CD4-positive, alpha-beta T cell (primary cell): ENCODE measurements at regions not wholly inside any gene's neighbourhood (a gene's known extent, or its start where the extent isn't known, plus 50 kb on each side); places are given as distances from the start of the nearest gene placed in this dataset. TPM values are rescaled to one million over a fixed set of nuclear protein-coding genes. Genes with fewer than 3 reads are reported as not detected.

Experiments
- ATAC-seq: fragments of 200-7000 bp; cut with Tn5 transposase; one replicate; pipeline ENCODE4 v1.10.0; 2022; ENCODE audit warnings: mild to moderate bottlenecking; ENCODE audit not compliant: poor library complexity
- CTCF ChIA-PET: fragments of 350-600 bp; sonication (Branson Sonifier 250); formaldehyde crosslinking; loops from one replicate; lab custom pipeline; 2021; ENCODE audit warnings: antibody characterized with exemption, inconsistent platforms; lab: Charles Lee
- POLR2A ChIA-PET: fragments of 350-600 bp; sonication (Branson Sonifier 250); formaldehyde crosslinking; loops from one replicate; lab custom pipeline; 2021; ENCODE audit warnings: antibody characterized with exemption, inconsistent platforms; lab: Charles Lee
- DNase-seq, 14 experiments: peaks; one replicate each; pipeline ENCODE4 v3.0.0-alpha.2; 2013 to 2020; ENCODE audit warnings: mixed read lengths in 2 of 14
- H3K27ac ChIP-seq, 2 donors: one replicate each; pipeline versions ENCODE4 v1.5.1 to v1.7.0; 2013; ENCODE audit warnings: low read length in 2 of 2, low read depth in 1 of 2, mild to moderate bottlenecking in 1 of 2
- H3K27me3 ChIP-seq, 2 experiments: 1 replicate in 1 of 2; 2 replicates in 1 of 2; pipeline versions ENCODE4 v1.6.1 to v1.7.0; 2013; ENCODE audit warnings: low read length in 2 of 2, control low read depth in 1 of 2, mild to moderate bottlenecking in 1 of 2, moderate library complexity in 1 of 2; ENCODE audit not compliant: insufficient read depth in 2 of 2, control insufficient read depth in 1 of 2
- H3K36me3 ChIP-seq: one replicate; pipeline ENCODE4 v1.6.1; 2013; ENCODE audit warnings: low read length, control low read depth; ENCODE audit not compliant: insufficient read depth
- H3K4me1 ChIP-seq: one replicate; pipeline ENCODE4 v1.6.1; 2013; ENCODE audit warnings: low read length, control low read depth; ENCODE audit not compliant: insufficient read depth
- H3K4me3 ChIP-seq: one replicate; pipeline ENCODE4 v1.5.1; 2013; ENCODE audit warnings: mild to moderate bottlenecking, low read length, moderate library complexity
- H3K9me3 ChIP-seq, 2 experiments: 1 replicate in 1 of 2; 2 replicates in 1 of 2; pipeline versions ENCODE4 v1.6.1 to v1.7.0; 2013; ENCODE audit warnings: low read length in 2 of 2, mild to moderate bottlenecking in 2 of 2, control low read depth in 1 of 2, moderate library complexity in 1 of 2; ENCODE audit not compliant: control insufficient read depth in 1 of 2, insufficient read depth in 1 of 2
- H3K27ac Mint-ChIP-seq: one replicate; pipeline ENCODE4 v1.8.0; 2020; ENCODE audit warnings: mixed read lengths
- H3K27me3 Mint-ChIP-seq: one replicate; pipeline ENCODE4 v1.8.0; 2021; ENCODE audit warnings: mixed read lengths
- H3K36me3 Mint-ChIP-seq: one replicate; pipeline ENCODE4 v1.8.0; 2021; ENCODE audit warnings: low read depth, mixed read lengths
- H3K4me1 Mint-ChIP-seq: one replicate; pipeline ENCODE4 v1.8.0; 2021; ENCODE audit warnings: low read depth, mixed read lengths
- H3K4me3 Mint-ChIP-seq: one replicate; pipeline ENCODE4 v1.8.0; 2020; ENCODE audit warnings: mild to moderate bottlenecking, mixed read lengths
- H3K9me3 Mint-ChIP-seq: one replicate; pipeline ENCODE4 v1.8.0; 2020; ENCODE audit warnings: mixed read lengths
- intact Hi-C, 2 experiments: fragments of 100-400 bp; cut with DNase I in 1 of 2; cut with micrococcal nuclease in 1 of 2; formaldehyde crosslinking; loops; one replicate each; pipeline versions ENCODE4 v1.15.1 to v1.9.0; 2023 to 2025; cut with DNase I, micrococcal nuclease
- microRNA-seq: library from miRNA; unstranded; fragments of <30 nt; microRNA quantifications from one replicate; pipeline ENCODE4 v1.2.0, GENCODE V29; 2021; ENCODE audit warnings: borderline microRNAs expressed, borderline replicate concordance
- TF ChIP-seq, protein P1 (sequence below): fragments of 200-600 bp; IDR thresholded peaks from one replicate; pipeline ENCODE4 v1.8.0; 2022; ENCODE audit warnings: antibody characterized with exemption, mild to moderate bottlenecking

DNA sequence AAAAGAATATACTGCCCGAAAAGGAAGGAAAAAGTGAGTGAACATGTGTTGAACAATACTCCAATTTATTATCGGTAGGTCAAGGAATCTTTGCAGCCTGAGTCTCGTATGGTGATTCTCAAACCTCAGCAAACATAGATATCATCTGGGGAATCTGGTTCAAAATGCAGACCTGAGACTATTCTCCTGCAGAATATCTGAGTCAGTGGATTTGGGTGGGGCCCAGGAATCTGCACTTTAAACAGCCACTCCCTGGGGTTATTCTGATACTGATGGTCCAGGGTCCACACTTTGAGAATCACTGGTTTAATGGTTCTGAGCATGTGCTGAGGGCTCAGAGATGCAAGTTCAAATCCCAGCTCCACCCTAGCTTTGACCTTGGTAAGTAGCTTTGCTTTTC is 53.6 kb upstream of the GRK3 start:
- H3K36me3 Mint-ChIP-seq, result peaks cover 5% of the 10 kb centered on the region
- ChIA-PET POLR2A (no interaction called here), CTCF (no interaction called here)
- H3K27me3 ChIP-seq, result no peaks in the 10 kb centered on the region
- H3K36me3 ChIP-seq, result no peaks in the 10 kb centered on the region
- no peaks in the 10 kb centered on the region for H3K4me1 Mint-ChIP-seq
- no peaks in the 10 kb centered on the region for H3K9me3 ChIP-seq
- ATAC-seq (no peak), DNase-seq (no peak)
- intact Hi-C loops, result no loop called here
- H3K9me3 Mint-ChIP-seq, result no peaks in the 10 kb centered on the region
- no peak overlapping the region for H3K4me3 Mint-ChIP-seq
- no peak overlapping the region for H3K27ac ChIP-seq
- TF ChIP-seq, protein P1, sequence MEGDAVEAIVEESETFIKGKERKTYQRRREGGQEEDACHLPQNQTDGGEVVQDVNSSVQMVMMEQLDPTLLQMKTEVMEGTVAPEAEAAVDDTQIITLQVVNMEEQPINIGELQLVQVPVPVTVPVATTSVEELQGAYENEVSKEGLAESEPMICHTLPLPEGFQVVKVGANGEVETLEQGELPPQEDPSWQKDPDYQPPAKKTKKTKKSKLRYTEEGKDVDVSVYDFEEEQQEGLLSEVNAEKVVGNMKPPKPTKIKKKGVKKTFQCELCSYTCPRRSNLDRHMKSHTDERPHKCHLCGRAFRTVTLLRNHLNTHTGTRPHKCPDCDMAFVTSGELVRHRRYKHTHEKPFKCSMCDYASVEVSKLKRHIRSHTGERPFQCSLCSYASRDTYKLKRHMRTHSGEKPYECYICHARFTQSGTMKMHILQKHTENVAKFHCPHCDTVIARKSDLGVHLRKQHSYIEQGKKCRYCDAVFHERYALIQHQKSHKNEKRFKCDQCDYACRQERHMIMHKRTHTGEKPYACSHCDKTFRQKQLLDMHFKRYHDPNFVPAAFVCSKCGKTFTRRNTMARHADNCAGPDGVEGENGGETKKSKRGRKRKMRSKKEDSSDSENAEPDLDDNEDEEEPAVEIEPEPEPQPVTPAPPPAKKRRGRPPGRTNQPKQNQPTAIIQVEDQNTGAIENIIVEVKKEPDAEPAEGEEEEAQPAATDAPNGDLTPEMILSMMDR, result no peak
- H3K27ac Mint-ChIP-seq, result no peak overlapping the region
- no peaks in the 10 kb centered on the region for H3K27me3 Mint-ChIP-seq
- no peak overlapping the region for H3K4me3 ChIP-seq
- no peaks in the 10 kb centered on the region for H3K4me1 ChIP-seq

DNA sequence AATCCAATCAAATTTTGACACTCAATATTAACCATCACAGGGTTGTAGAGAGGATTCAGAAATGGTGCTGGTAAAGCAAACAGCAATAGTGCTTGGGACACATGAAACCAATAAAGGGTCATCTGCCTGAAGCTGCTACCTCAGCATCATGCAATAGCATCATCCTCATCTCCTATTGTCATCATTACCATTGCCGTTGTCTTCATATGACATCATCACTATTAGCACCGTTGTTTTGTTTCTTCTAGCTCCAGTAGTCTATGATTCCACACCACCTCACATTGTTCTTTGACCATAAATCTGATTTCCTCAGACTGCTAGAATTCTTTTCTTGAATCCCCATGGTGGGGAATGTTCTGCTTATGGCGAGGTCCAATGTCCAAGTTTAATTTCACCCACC is 52.8 kb upstream of the GRK3 start:
- Mint-ChIP-seq H3K27me3 (no peaks in the 10 kb centered on the region), H3K4me1 (no peaks in the 10 kb centered on the region), H3K36me3 (peaks cover 5% of the 10 kb centered on the region), H3K4me3 (no peak overlapping the region), H3K9me3 (no peaks in the 10 kb centered on the region), H3K27ac (no peak overlapping the region)
- Histone ChIP-seq H3K36me3 (no peaks in the 10 kb centered on the region), H3K27ac (no peak overlapping the region), H3K27me3 (no peaks in the 10 kb centered on the region), H3K4me1 (no peaks in the 10 kb centered on the region), H3K4me3 (no peak overlapping the region), H3K9me3 (no peaks in the 10 kb centered on the region)
- no peak for DNase-seq
- ATAC-seq, result no peak
- ChIA-PET POLR2A (no interaction called here), CTCF (no interaction called here)
- TF ChIP-seq, protein P1, result no peak
- intact Hi-C loops, result no loop called here

DNA sequence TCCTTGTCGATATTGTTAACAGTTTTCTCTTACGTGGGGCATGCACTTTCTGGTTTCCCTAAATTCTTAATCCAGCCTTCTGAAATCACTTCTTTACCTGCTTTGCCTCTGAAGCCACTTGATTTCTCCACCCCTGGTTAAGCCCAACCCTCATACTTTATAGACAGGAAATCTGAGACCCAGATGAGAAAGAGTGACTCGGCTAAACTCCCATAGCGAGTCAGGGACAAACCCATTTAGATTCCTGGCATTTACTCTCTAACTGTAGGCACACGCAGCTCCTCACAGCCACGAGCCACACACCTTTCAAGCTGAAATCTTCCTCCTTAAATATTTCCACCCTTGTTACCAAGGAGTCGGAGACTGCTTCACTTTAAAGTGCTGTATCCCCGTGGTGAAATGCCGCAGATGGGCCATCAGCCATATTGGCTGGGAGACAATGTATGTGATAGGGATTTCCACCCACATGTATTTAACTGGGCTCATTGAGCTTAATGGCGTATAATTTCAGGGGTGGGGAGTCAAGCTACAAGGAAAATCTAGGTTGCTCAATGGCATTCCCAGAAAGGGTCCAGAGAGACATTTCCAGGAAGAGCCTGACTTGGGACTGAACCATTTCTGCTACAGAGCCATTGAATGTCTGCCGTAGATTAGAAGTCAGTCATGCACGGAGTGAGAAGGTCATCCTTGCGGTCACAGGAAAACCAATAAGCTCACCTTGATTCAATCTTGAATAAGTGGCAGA is 49.9 kb upstream of the GRK3 start:
- intact Hi-C loops, result loop anchor here in 1 of 2 experiments (5.0 kb wide), 1 partner anchor 252 kb away; no protein-coding TSS in a partner anchor
- no peaks in the 10 kb centered on the region for H3K4me1 Mint-ChIP-seq
- TF ChIP-seq, protein P1, result no peak
- Histone ChIP-seq H3K4me1 (no peaks in the 10 kb centered on the region), H3K27me3 (no peaks in the 10 kb centered on the region), H3K9me3 (no peaks in the 10 kb centered on the region), H3K27ac (no peak overlapping the region), H3K4me3 (no peak overlapping the region), H3K36me3 (no peaks in the 10 kb centered on the region)
- POLR2A ChIA-PET, result no interaction called here
- ATAC-seq (no peak), DNase-seq (no peak)
- no peak overlapping the region for H3K4me3 Mint-ChIP-seq
- CTCF ChIA-PET, result interaction anchor here (0.7 kb wide), 1 partner anchor 917 kb away, joined by 4 read pairs; no protein-coding TSS in a partner anchor
- H3K27ac Mint-ChIP-seq, result no peak overlapping the region
- peaks cover 5% of the 10 kb centered on the region for H3K36me3 Mint-ChIP-seq
- no peaks in the 10 kb centered on the region for H3K27me3 Mint-ChIP-seq
- no peaks in the 10 kb centered on the region for H3K9me3 Mint-ChIP-seq

Small RNA genes lying in the stretch of these regions (microRNA-seq; reads per million reads assigned to microRNA genes)
- not detected for gene MIR6817
